DOHH2 (cell line): ENCODE measurements at regions not wholly inside any gene's neighbourhood (a gene's known extent, or its start where the extent isn't known, plus 50 kb on each side); places are given as distances from the start of the nearest gene placed in this dataset.

ENCODE experiments used
- H3F3A ChIP-seq: fragments of 200-600 bp; sonication (generic), shearing (Covaris generic); 2 replicates; pipeline ENCODE4 v1.6.0; 2016; ENCODE audit warnings: antibody characterized with exemption, mild to moderate bottlenecking; ENCODE audit not compliant: control insufficient read depth, insufficient read depth
- H3K27ac ChIP-seq: fragments of 200-600 bp; sonication (generic); 2 replicates; pipeline ENCODE4 v1.5.1; 2014; ENCODE audit warnings: low read depth, mild to moderate bottlenecking, low read length, moderate library complexity
- H3K27me3 ChIP-seq: fragments of 200-600 bp; sonication (generic); 2 replicates; pipeline ENCODE4 v1.6.1; 2014; ENCODE audit warnings: mild to moderate bottlenecking, low read length, mixed read lengths; ENCODE audit not compliant: control insufficient read depth
- H3K36me3 ChIP-seq: fragments of 200-600 bp; sonication (generic); 2 replicates; pipeline ENCODE4 v1.6.1; 2014; ENCODE audit warnings: mild to moderate bottlenecking, low read length, moderate library complexity, mixed read lengths; ENCODE audit not compliant: control insufficient read depth
- H3K4me1 ChIP-seq: fragments of 200-600 bp; sonication (generic); 2 replicates; pipeline ENCODE4 v1.6.1; 2014; ENCODE audit warnings: mild to moderate bottlenecking, low read length, mixed read lengths; ENCODE audit not compliant: control insufficient read depth
- H3K4me2 ChIP-seq: fragments of 200-600 bp; sonication (generic); 2 replicates; pipeline ENCODE4 v1.6.0; 2014; ENCODE audit warnings: mild to moderate bottlenecking, low read length, moderate library complexity
- H3K4me3 ChIP-seq: fragments of 200-600 bp; sonication (generic); 2 replicates; pipeline ENCODE4 v1.5.1; 2014; ENCODE audit warnings: mild to moderate bottlenecking, low read length, mixed read lengths
- H3K79me2 ChIP-seq: fragments of 200-600 bp; sonication (generic); 2 replicates; pipeline ENCODE4 v1.6.1; 2014; ENCODE audit warnings: mild to moderate bottlenecking, low read length, mixed read lengths; ENCODE audit not compliant: control insufficient read depth
- H3K9me2 ChIP-seq: fragments of 200-600 bp; sonication (generic); replicated peaks from 2 replicates; pipeline ENCODE4 v1.6.1; 2014; ENCODE audit warnings: mild to moderate bottlenecking, low read length, mixed read lengths; ENCODE audit not compliant: control insufficient read depth
- H3K9me3 ChIP-seq: fragments of 200-600 bp; sonication (generic); 2 replicates; pipeline ENCODE4 v1.6.1; 2014; ENCODE audit warnings: antibody characterized with exemption, low read length, mixed read lengths; ENCODE audit not compliant: control insufficient read depth, insufficient read depth
- H4K20me1 ChIP-seq: fragments of 200-600 bp; sonication (generic); 2 replicates; pipeline ENCODE4 v1.6.0; 2014; ENCODE audit warnings: low read depth, mild to moderate bottlenecking, antibody characterized with exemption, low read length, moderate library complexity; ENCODE audit not compliant: control insufficient read depth, insufficient read depth
- EZH2phosphoT487 ChIP-seq: fragments of 200-600 bp; sonication (generic); IDR thresholded peaks from 2 replicates; pipeline ENCODE4 v1.6.1; 2017; ENCODE audit warnings: borderline replicate concordance, mild to moderate bottlenecking, antibody characterized with exemption, low read length, moderate library complexity, mixed read lengths
- TF ChIP-seq, protein P1 (sequence below): fragments of 200-600 bp; sonication (generic); IDR thresholded peaks from one replicate; pipeline ENCODE4 v1.5.1; 2014; ENCODE audit warnings: antibody characterized with exemption, mild to moderate bottlenecking, low read depth, low read length; ENCODE audit not compliant: poor library complexity, severe bottlenecking

DNA sequence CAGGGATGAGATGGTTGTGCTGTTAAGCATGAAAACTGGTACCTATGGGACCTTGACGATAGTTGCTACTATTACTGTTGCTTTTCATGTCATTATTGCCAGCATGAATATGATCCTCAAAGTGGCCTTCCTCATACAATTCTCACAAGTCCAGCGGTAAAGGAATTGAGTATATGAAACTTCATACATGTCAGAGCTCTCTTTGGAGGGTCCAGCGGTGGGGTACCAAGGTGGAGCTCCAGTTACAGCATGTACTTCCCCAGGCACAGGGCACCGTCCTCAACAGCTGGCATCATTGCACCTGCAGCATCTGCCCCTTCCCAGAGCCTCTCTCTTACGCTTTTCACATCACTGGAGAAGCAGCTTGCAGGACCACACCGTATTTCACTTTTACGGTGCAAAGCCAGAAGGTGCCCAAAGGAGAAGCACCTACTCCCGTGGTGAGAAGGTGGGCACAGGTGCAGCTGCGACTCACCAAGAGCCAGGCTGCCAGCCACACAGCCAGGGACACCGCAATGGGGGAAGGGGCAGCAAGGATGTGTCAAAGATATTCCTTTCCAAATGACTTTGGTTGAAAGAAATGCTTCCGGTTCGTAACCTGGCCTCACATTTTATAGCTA, 166.4 kb upstream of the IRF2BP2 start:
- Histone ChIP-seq H3K9me3 (no peaks in the 10 kb centered on the region), H3K4me3 (no peak overlapping the region), H3K79me2 (no peaks in the 10 kb centered on the region), H3K4me2 (no peak overlapping the region), H3K36me3 (no peaks in the 10 kb centered on the region), H3F3A (no peaks in the 10 kb centered on the region), H3K4me1 (peaks cover 6% of the 10 kb centered on the region), H3K9me2 (no peaks in the 10 kb centered on the region; the same call in 1 of the 2 replicates), H3K27ac (no peak overlapping the region), H3K27me3 (peaks cover 46% of the 10 kb centered on the region), H4K20me1 (no peaks in the 10 kb centered on the region)
- no peak for TF ChIP-seq EZH2phosphoT487
- TF ChIP-seq, protein P1, sequence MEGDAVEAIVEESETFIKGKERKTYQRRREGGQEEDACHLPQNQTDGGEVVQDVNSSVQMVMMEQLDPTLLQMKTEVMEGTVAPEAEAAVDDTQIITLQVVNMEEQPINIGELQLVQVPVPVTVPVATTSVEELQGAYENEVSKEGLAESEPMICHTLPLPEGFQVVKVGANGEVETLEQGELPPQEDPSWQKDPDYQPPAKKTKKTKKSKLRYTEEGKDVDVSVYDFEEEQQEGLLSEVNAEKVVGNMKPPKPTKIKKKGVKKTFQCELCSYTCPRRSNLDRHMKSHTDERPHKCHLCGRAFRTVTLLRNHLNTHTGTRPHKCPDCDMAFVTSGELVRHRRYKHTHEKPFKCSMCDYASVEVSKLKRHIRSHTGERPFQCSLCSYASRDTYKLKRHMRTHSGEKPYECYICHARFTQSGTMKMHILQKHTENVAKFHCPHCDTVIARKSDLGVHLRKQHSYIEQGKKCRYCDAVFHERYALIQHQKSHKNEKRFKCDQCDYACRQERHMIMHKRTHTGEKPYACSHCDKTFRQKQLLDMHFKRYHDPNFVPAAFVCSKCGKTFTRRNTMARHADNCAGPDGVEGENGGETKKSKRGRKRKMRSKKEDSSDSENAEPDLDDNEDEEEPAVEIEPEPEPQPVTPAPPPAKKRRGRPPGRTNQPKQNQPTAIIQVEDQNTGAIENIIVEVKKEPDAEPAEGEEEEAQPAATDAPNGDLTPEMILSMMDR, result no peak

DNA sequence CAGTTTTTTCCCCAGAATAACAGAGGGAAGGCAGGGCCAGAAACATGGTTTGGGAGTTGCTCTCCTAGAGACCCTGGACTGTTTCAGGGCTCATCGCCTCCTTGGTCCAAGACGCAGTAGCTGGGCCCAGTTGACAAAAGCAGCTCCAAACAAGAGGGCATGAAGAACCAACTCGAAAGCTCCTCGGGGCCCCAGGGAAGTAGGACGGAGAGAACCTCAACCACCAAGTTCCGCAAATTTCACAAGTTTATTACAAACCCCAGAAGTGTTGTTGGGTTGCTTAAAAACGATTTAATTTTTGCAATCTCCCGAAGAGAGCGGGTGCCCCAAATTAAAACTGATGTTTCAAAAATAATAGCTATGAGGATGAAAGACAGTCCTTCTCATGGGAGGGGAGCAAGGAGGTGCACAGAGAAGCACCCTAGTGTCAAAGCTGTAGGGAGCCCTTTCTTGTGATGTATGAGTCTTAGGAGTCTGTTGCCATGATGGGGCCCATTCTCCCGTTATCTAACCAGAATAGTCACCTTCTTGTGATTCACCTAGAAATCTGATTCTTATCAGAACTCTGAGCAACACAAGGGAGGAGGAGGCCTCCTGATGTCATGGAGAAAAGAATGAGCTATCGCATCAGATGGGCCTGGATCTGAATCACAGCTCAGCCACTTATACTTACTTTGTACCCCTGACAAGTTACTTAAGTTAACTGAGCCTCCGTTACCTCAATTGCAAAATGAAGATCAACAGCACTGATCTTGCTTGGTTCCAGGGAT, 165.7 kb upstream of the IRF2BP2 start:
- no peak overlapping the region for H3K4me2 ChIP-seq
- no peaks in the 10 kb centered on the region for H3F3A ChIP-seq
- H3K9me2 ChIP-seq, result no peaks in the 10 kb centered on the region; the same call in 1 of the 2 replicates
- H3K27ac ChIP-seq, result no peak overlapping the region
- peaks cover 39% of the 10 kb centered on the region for H3K27me3 ChIP-seq
- no peak overlapping the region for H3K4me3 ChIP-seq
- TF ChIP-seq, protein P1, result no peak
- no peak for TF ChIP-seq EZH2phosphoT487
- H4K20me1 ChIP-seq, result no peaks in the 10 kb centered on the region
- peaks cover 6% of the 10 kb centered on the region for H3K4me1 ChIP-seq
- H3K9me3 ChIP-seq, result no peaks in the 10 kb centered on the region
- no peaks in the 10 kb centered on the region for H3K79me2 ChIP-seq
- no peaks in the 10 kb centered on the region for H3K36me3 ChIP-seq

DNA sequence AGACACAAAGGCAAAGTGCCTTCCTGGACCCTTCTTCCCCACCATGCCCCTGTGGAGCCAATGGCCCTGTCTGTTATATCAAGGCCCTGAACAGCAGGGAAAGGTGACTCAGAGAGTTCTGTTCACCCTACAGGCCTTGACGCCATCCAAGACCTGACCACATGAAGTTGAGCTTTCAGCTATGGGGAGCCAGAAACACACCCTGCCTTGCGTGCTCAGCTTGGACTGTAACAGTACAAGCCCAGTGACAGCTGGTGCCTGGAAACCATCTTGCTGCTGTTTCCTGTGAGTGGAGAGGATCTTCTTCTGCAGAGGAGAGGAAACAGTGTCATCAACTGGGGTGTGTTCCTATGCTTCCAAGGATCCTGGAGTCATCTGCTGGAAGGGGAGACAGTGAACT, 165.0 kb upstream of the IRF2BP2 start:
- no peaks in the 10 kb centered on the region for H3K36me3 ChIP-seq
- H3K4me1 ChIP-seq, result peaks cover 6% of the 10 kb centered on the region
- H3K27me3 ChIP-seq, result peaks cover 32% of the 10 kb centered on the region
- H4K20me1 ChIP-seq, result no peaks in the 10 kb centered on the region
- no peak overlapping the region for H3K4me2 ChIP-seq
- H3K9me2 ChIP-seq, result no peaks in the 10 kb centered on the region; the same call in 1 of the 2 replicates
- H3K79me2 ChIP-seq, result no peaks in the 10 kb centered on the region
- no peak overlapping the region for H3K27ac ChIP-seq
- H3K4me3 ChIP-seq, result no peak overlapping the region
- no peaks in the 10 kb centered on the region for H3K9me3 ChIP-seq
- TF ChIP-seq EZH2phosphoT487, result no peak
- TF ChIP-seq, protein P1, result no peak
- no peaks in the 10 kb centered on the region for H3F3A ChIP-seq
